ENCODE measurements at regions not wholly inside any gene's neighbourhood (a gene's known extent, or its start where the extent isn't known, plus 50 kb on each side); places are given as distances from the start of the nearest gene placed in this dataset.

DNA sequence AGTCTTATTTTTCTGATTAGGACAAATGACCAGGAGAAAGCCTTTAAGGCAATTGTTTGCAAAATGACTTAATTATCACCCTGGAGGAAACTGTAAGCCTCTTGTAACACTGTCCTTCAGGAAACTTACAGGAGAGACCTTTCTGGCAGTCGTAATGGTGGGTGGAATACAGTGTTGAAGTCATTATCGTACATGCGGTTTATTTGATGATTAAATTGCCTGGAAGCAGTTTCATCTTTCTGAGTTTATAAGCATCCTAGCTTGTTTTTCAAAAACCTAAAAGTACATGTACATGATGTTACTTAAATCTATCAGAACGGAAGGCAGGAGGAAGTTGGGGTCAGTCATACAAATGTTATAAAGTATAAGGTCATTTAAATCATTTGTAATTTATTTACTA lies 86.2 kb upstream of the RAB27B start (continued):
- TF ChIP-seq, protein P1, sequence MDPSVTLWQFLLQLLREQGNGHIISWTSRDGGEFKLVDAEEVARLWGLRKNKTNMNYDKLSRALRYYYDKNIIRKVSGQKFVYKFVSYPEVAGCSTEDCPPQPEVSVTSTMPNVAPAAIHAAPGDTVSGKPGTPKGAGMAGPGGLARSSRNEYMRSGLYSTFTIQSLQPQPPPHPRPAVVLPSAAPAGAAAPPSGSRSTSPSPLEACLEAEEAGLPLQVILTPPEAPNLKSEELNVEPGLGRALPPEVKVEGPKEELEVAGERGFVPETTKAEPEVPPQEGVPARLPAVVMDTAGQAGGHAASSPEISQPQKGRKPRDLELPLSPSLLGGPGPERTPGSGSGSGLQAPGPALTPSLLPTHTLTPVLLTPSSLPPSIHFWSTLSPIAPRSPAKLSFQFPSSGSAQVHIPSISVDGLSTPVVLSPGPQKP (IDR thresholded peaks at IDR 0.05; ENCODE audit: borderline replicate concordance, low read depth, low read length): no peak
- TF ChIP-seq MAZ (IDR thresholded peaks at IDR 0.05; ENCODE audit: borderline replicate concordance, low read depth, low read length) (no peak), CHD1 (IDR thresholded peaks at IDR 0.05; ENCODE audit: low read depth, low read length) (no peak), MXI1 (IDR thresholded peaks at IDR 0.05; ENCODE audit: borderline replicate concordance, low read depth, low read length) (no peak)
